ENCODE measurements at regions not wholly inside any gene's neighbourhood (a gene's known extent, or its start where the extent isn't known, plus 50 kb on each side); places are given as distances from the start of the nearest gene placed in this dataset.

DNA sequence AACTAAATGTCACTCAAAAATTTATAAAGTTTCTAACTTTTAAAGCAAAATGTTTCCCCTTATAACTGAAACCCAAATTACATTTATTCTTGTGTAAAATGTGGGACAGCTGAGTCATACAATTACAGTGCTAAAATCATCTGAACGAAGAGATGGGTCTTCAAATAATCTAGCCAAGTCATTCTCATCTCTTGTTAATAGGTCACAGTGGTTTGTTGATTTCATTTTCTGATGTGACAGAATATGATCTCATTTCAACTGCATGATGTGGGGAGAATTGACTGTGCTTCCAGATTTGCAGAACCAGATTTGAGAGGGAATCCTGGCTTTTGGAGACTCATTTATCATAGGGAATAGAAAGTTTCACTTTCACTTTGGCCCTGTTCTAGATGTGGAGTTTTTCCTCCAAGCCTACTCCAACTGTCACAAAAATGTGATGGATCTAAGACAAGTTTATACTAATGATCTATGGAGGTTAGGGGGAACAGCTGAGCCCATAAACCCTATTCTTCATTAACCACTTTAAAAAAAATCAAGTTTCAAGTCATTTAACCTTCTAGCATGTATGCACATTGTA is 685.0 kb downstream of the PDCD6IP start:
- TF ChIP-seq, protein P1, sequence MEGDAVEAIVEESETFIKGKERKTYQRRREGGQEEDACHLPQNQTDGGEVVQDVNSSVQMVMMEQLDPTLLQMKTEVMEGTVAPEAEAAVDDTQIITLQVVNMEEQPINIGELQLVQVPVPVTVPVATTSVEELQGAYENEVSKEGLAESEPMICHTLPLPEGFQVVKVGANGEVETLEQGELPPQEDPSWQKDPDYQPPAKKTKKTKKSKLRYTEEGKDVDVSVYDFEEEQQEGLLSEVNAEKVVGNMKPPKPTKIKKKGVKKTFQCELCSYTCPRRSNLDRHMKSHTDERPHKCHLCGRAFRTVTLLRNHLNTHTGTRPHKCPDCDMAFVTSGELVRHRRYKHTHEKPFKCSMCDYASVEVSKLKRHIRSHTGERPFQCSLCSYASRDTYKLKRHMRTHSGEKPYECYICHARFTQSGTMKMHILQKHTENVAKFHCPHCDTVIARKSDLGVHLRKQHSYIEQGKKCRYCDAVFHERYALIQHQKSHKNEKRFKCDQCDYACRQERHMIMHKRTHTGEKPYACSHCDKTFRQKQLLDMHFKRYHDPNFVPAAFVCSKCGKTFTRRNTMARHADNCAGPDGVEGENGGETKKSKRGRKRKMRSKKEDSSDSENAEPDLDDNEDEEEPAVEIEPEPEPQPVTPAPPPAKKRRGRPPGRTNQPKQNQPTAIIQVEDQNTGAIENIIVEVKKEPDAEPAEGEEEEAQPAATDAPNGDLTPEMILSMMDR (IDR thresholded peaks at IDR 0.05): no peak
- no peak for TF ChIP-seq POLR2AphosphoS5 (IDR thresholded peaks at IDR 0.05; ENCODE audit: low read depth, low read length)
